ENCODE measurements at regions not wholly inside any gene's neighbourhood (a gene's known extent, or its start where the extent isn't known, plus 50 kb on each side); places are given as distances from the start of the nearest gene placed in this dataset.

GRCh38 chr17:12505866-12506265 is 159.8 kb upstream of the MYOCD start:
- intact Hi-C loops (cut with DNase I), result no loop called here

GRCh38 chr17:12507026-12507595 is 158.6 kb upstream of the MYOCD start:
- intact Hi-C loops (cut with DNase I), result no loop called here

More at GRCh38 chr17:12505866-12506265, 159.8 kb upstream of the MYOCD start:
- DNase-seq (ENCODE audit: low spot score), result no peak

GRCh38 chr17:12509801-12510200 is 155.9 kb upstream of the MYOCD start:
- intact Hi-C loops (cut with DNase I), result loop anchor here in 1 of 2 donors (10.0 kb wide), 1 partner anchor 45 kb away; no protein-coding TSS in a partner anchor
- DNase-seq (ENCODE audit: low spot score), result no peak

More at GRCh38 chr17:12507026-12507595, 158.6 kb upstream of the MYOCD start:
- DNase-seq (ENCODE audit: low spot score), result no peak

GRCh38 chr17:12510535-12510934 is 155.2 kb upstream of the MYOCD start:
- no peak for DNase-seq (ENCODE audit: low spot score)
- intact Hi-C loops (cut with DNase I), result loop anchor here in 1 of 2 donors (10.0 kb wide), 1 partner anchor 46 kb away; no protein-coding TSS in a partner anchor

GRCh38 chr17:12512694-12513355 is 152.9 kb upstream of the MYOCD start:
- intact Hi-C loops (cut with DNase I), result loop anchor here in 1 of 2 donors (10.0 kb wide), 1 partner anchor 48 kb away; no protein-coding TSS in a partner anchor
- no peak for DNase-seq (ENCODE audit: low spot score)

GRCh38 chr17:12514596-12514995 is 151.1 kb upstream of the MYOCD start:
- intact Hi-C loops (cut with DNase I), result loop anchor here in 1 of 2 donors (10.0 kb wide), 1 partner anchor 50 kb away; no protein-coding TSS in a partner anchor
- DNase-seq (ENCODE audit: low spot score), result no peak

GRCh38 chr17:12519956-12520594 is 145.6 kb upstream of the MYOCD start:
- DNase-seq (ENCODE audit: low spot score), result no peak
- intact Hi-C loops (cut with DNase I), result loop anchor here in 1 of 2 donors (10.0 kb wide), 1 partner anchor 55 kb away; no protein-coding TSS in a partner anchor

- intact Hi-C loops (cut with DNase I), result no loop called here
- DNase-seq (ENCODE audit: low spot score), result no peak
Measured at GRCh38 chr17:12521416-12521815, 144.3 kb upstream of the MYOCD start.

GRCh38 chr17:12522336-12522735 is 143.4 kb upstream of the MYOCD start:
- intact Hi-C loops (cut with DNase I), result no loop called here
- no peak for DNase-seq (ENCODE audit: low spot score)

GRCh38 chr17:12522743-12523183 is 142.9 kb upstream of the MYOCD start:
- intact Hi-C loops (cut with DNase I), result no loop called here
- DNase-seq (ENCODE audit: low spot score), result no peak

- intact Hi-C loops (cut with DNase I), result no loop called here
- DNase-seq (ENCODE audit: low spot score), result no peak
Measured at GRCh38 chr17:12523244-12523643, 142.4 kb upstream of the MYOCD start.

GRCh38 chr17:12528036-12528435 is 137.7 kb upstream of the MYOCD start:
- intact Hi-C loops (cut with DNase I), result no loop called here
- DNase-seq (ENCODE audit: low spot score), result no peak

- DNase-seq (ENCODE audit: low spot score), result no peak
- intact Hi-C loops (cut with DNase I), result no loop called here
Measured at GRCh38 chr17:12530161-12530560, 135.5 kb upstream of the MYOCD start.

- intact Hi-C loops (cut with DNase I), result no loop called here
Measured at GRCh38 chr17:12536021-12536420, 129.7 kb upstream of the MYOCD start.

GRCh38 chr17:12536472-12536871 is 129.2 kb upstream of the MYOCD start:
- intact Hi-C loops (cut with DNase I), result no loop called here
- no peak for DNase-seq (ENCODE audit: low spot score)

More at GRCh38 chr17:12536021-12536420, 129.7 kb upstream of the MYOCD start:
- DNase-seq (ENCODE audit: low spot score), result no peak

GRCh38 chr17:12537436-12537835 is 128.3 kb upstream of the MYOCD start:
- DNase-seq (ENCODE audit: low spot score), result no peak
- intact Hi-C loops (cut with DNase I), result no loop called here

- DNase-seq (ENCODE audit: low spot score), result no peak
Measured at GRCh38 chr17:12538003-12538402, 127.7 kb upstream of the MYOCD start.

GRCh38 chr17:12545877-12546513 is 119.7 kb upstream of the MYOCD start:
- DNase-seq (ENCODE audit: low spot score), result no peak
- intact Hi-C loops (cut with DNase I), result loop anchor here in 1 of 2 donors (10.0 kb wide), 1 partner anchor 89 kb away; no protein-coding TSS in a partner anchor

More at GRCh38 chr17:12538003-12538402, 127.7 kb upstream of the MYOCD start:
- intact Hi-C loops (cut with DNase I), result no loop called here

- intact Hi-C loops (cut with DNase I), result loop anchor here in 1 of 2 donors (10.0 kb wide), 1 partner anchor 88 kb away; no protein-coding TSS in a partner anchor
- no peak for DNase-seq (ENCODE audit: low spot score)
Measured at GRCh38 chr17:12546983-12547382, 118.7 kb upstream of the MYOCD start.
